Brain microvascular endothelial cell (primary cell): ENCODE measurements at regions not wholly inside any gene's neighbourhood (a gene's known extent, or its start where the extent isn't known, plus 50 kb on each side); places are given as distances from the start of the nearest gene placed in this dataset.
"Not testable (repeated sequence)": the region's sequence is repeated elsewhere in the genome, so short reads cannot be mapped to it uniquely, and the experiment has no call there.

Experiments used
- DNase-seq: peaks from one replicate; pipeline ENCODE4 v3.0.0-alpha.2; 2020
- H3K27ac ChIP-seq: fragments of 250-450 bp; sonication (Bioruptor Pico); 2 replicates; pipeline ENCODE4 v1.5.1; 2020; ENCODE audit warnings: mild to moderate bottlenecking, moderate library complexity
- H3K27me3 ChIP-seq: fragments of 250-450 bp; sonication (Bioruptor Pico); replicated peaks from 2 replicates; pipeline ENCODE4 v1.5.1; 2020; ENCODE audit warnings: mild to moderate bottlenecking
- H3K36me3 ChIP-seq: fragments of 250-450 bp; sonication (Bioruptor Pico); replicated peaks from 2 replicates; pipeline ENCODE4 v1.5.1; 2020; ENCODE audit warnings: mild to moderate bottlenecking
- H3K4me3 ChIP-seq: 2 replicates; pipeline ENCODE4 v1.5.1; 2011; ENCODE audit warnings: low read depth, mild to moderate bottlenecking, control low read depth, low read length, moderate library complexity
- CTCF ChIP-seq: IDR thresholded peaks from 2 replicates; pipeline ENCODE4 v1.5.1; 2011; ENCODE audit warnings: low read depth, mild to moderate bottlenecking, moderate library complexity, low read length, control low read depth, inconsistent platforms; ENCODE audit errors: missing control alignments
- in situ Hi-C: cut with HindIII; loops from 2 replicates; pipeline ENCODE4 v1.10.0; 2017; ENCODE audit warnings: low sequenced_read_pairs, low pct_ligation_motif_present

GRCh38 chr12:38162708-38163441 lies 153.7 kb upstream of the ALG10B start:
- no peak for DNase-seq
- in situ Hi-C loops = no loop called here
- no peaks in the 10 kb centered on the region for H3K36me3 ChIP-seq
- TF ChIP-seq CTCF = no peak
- H3K4me3 ChIP-seq = no peak overlapping the region
- no peak overlapping the region for H3K27ac ChIP-seq
- H3K27me3 ChIP-seq = no peaks in the 10 kb centered on the region

GRCh38 chr12:38163442-38163801 lies 153.2 kb upstream of the ALG10B start:
- TF ChIP-seq CTCF = no peak
- no peaks in the 10 kb centered on the region for H3K27me3 ChIP-seq
- H3K36me3 ChIP-seq = no peaks in the 10 kb centered on the region
- DNase-seq = no peak
- no peak overlapping the region for H3K27ac ChIP-seq
- no peak overlapping the region for H3K4me3 ChIP-seq
- in situ Hi-C loops = no loop called here

GRCh38 chr12:38166225-38166624 lies 150.3 kb upstream of the ALG10B start:
- no peaks in the 10 kb centered on the region for H3K27me3 ChIP-seq
- no peak for DNase-seq
- H3K4me3 ChIP-seq = no peak overlapping the region
- in situ Hi-C loops = no loop called here
- no peak for TF ChIP-seq CTCF
- no peak overlapping the region for H3K27ac ChIP-seq
- H3K36me3 ChIP-seq = no peaks in the 10 kb centered on the region

GRCh38 chr12:38175538-38175937 lies 141.0 kb upstream of the ALG10B start:
- Histone ChIP-seq H3K27me3 (no peaks in the 10 kb centered on the region), H3K36me3 (no peaks in the 10 kb centered on the region), H3K27ac (no peak overlapping the region), H3K4me3 (no peak overlapping the region)
- in situ Hi-C loops = no loop called here
- no peak for DNase-seq
- TF ChIP-seq CTCF = no peak

- H3K36me3 ChIP-seq, H3K4me3 ChIP-seq, H3K27ac ChIP-seq, H3K27me3 ChIP-seq, in situ Hi-C loops, DNase-seq: not testable (repeated sequence)
Measured at GRCh38 chr12:38183617-38184016, 133.0 kb upstream of the ALG10B start.

GRCh38 chr12:38197286-38197685 lies 119.3 kb upstream of the ALG10B start:
- H3K36me3 ChIP-seq, H3K4me3 ChIP-seq, in situ Hi-C loops: not testable (repeated sequence)

More at GRCh38 chr12:38197286-38197685, 119.3 kb upstream of the ALG10B start:
- H3K27ac ChIP-seq, DNase-seq, H3K27me3 ChIP-seq: not testable (repeated sequence)
